ENCODE measurements at regions not wholly inside any gene's neighbourhood (a gene's known extent, or its start where the extent isn't known, plus 50 kb on each side); places are given as distances from the start of the nearest gene placed in this dataset.
A peak's percentile ranks its signal among the peaks of the same experiment; 100 is the strongest.

- no peak for ATAC-seq (replicated peaks; ENCODE audit: extremely low read depth, poor library complexity, severe bottlenecking)
- H3K4me1 Mint-ChIP-seq = no peaks in the 10 kb centered on the region
- H3K27ac Mint-ChIP-seq (ENCODE audit: low read depth) = no peak overlapping the region
- H3K9me3 Mint-ChIP-seq = no peaks in the 10 kb centered on the region
- no peaks in the 10 kb centered on the region for H3K36me3 Mint-ChIP-seq (ENCODE audit: insufficient read depth)
- H3K27me3 Mint-ChIP-seq = no peaks in the 10 kb centered on the region
- H3K4me3 Mint-ChIP-seq = no peak overlapping the region
- no peak for DNase-seq (ENCODE audit: low spot score in 2 of 2)
Observed at GRCh38 chr11:128260398-128260797, 327.0 kb downstream of the ETS1 start.

- H3K36me3 Mint-ChIP-seq (ENCODE audit: insufficient read depth) = no peaks in the 10 kb centered on the region
- no peak for DNase-seq (ENCODE audit: low spot score in 2 of 2)
- no peaks in the 10 kb centered on the region for H3K4me1 Mint-ChIP-seq
- H3K4me3 Mint-ChIP-seq = no peak overlapping the region
- ATAC-seq (replicated peaks; ENCODE audit: extremely low read depth, poor library complexity, severe bottlenecking) = no peak
- H3K27me3 Mint-ChIP-seq = no peaks in the 10 kb centered on the region
- H3K9me3 Mint-ChIP-seq = no peaks in the 10 kb centered on the region
- H3K27ac Mint-ChIP-seq (ENCODE audit: low read depth) = no peak overlapping the region
Observed at GRCh38 chr11:128259816-128260215, 327.5 kb downstream of the ETS1 start.

- H3K4me1 Mint-ChIP-seq = no peaks in the 10 kb centered on the region
- no peak for ATAC-seq (replicated peaks; ENCODE audit: extremely low read depth, poor library complexity, severe bottlenecking)
- no peaks in the 10 kb centered on the region for H3K27me3 Mint-ChIP-seq
- H3K27ac Mint-ChIP-seq (ENCODE audit: low read depth) = no peak overlapping the region
- H3K9me3 Mint-ChIP-seq = no peaks in the 10 kb centered on the region
- no peak overlapping the region for H3K4me3 Mint-ChIP-seq
- no peaks in the 10 kb centered on the region for H3K36me3 Mint-ChIP-seq (ENCODE audit: insufficient read depth)
- DNase-seq (ENCODE audit: low spot score in 2 of 2) = no peak
Observed at GRCh38 chr11:128254941-128255340, 332.4 kb downstream of the ETS1 start.

- Mint-ChIP-seq H3K9me3 (no peaks in the 10 kb centered on the region), H3K27me3 (no peaks in the 10 kb centered on the region), H3K4me1 (no peaks in the 10 kb centered on the region), H3K4me3 (no peak overlapping the region), H3K36me3 (ENCODE audit: insufficient read depth) (no peaks in the 10 kb centered on the region), H3K27ac (ENCODE audit: low read depth) (no peak overlapping the region)
- ATAC-seq (replicated peaks; ENCODE audit: extremely low read depth, poor library complexity, severe bottlenecking) (no peak), DNase-seq (ENCODE audit: low spot score in 2 of 2) (no peak)
Observed at GRCh38 chr11:128251140-128251539, 336.2 kb downstream of the ETS1 start.

- DNase-seq (ENCODE audit: low spot score in 2 of 2) (no peak), ATAC-seq (replicated peaks; ENCODE audit: extremely low read depth, poor library complexity, severe bottlenecking) (no peak)
- Mint-ChIP-seq H3K4me1 (no peaks in the 10 kb centered on the region), H3K4me3 (no peak overlapping the region), H3K27me3 (no peaks in the 10 kb centered on the region), H3K27ac (ENCODE audit: low read depth) (no peak overlapping the region), H3K9me3 (no peaks in the 10 kb centered on the region), H3K36me3 (ENCODE audit: insufficient read depth) (no peaks in the 10 kb centered on the region)
Observed at GRCh38 chr11:128250482-128250881, 336.9 kb downstream of the ETS1 start.

GRCh38 chr11:128246810-128247594 is 340.4 kb downstream of the ETS1 start:
- H3K9me3 Mint-ChIP-seq = no peaks in the 10 kb centered on the region
- H3K27ac Mint-ChIP-seq (ENCODE audit: low read depth) = no peak overlapping the region
- no peak overlapping the region for H3K4me3 Mint-ChIP-seq

GRCh38 chr11:128246364-128246801 is 341.0 kb downstream of the ETS1 start:
- Mint-ChIP-seq H3K4me3 (no peak overlapping the region), H3K4me1 (no peaks in the 10 kb centered on the region), H3K9me3 (no peaks in the 10 kb centered on the region), H3K27me3 (no peaks in the 10 kb centered on the region), H3K36me3 (ENCODE audit: insufficient read depth) (peaks cover 3% of the 10 kb centered on the region), H3K27ac (ENCODE audit: low read depth) (no peak overlapping the region)
- ATAC-seq (replicated peaks; ENCODE audit: extremely low read depth, poor library complexity, severe bottlenecking) (no peak), DNase-seq (ENCODE audit: low spot score in 2 of 2) (no peak)

More at GRCh38 chr11:128246810-128247594, 340.4 kb downstream of the ETS1 start:
- ATAC-seq (replicated peaks; ENCODE audit: extremely low read depth, poor library complexity, severe bottlenecking) (no peak), DNase-seq (ENCODE audit: low spot score in 2 of 2) (no peak)
- Mint-ChIP-seq H3K27me3 (no peaks in the 10 kb centered on the region), H3K36me3 (ENCODE audit: insufficient read depth) (peaks cover 3% of the 10 kb centered on the region), H3K4me1 (no peaks in the 10 kb centered on the region)

GRCh38 chr11:128244871-128245270 is 342.5 kb downstream of the ETS1 start:
- no peaks in the 10 kb centered on the region for H3K4me1 Mint-ChIP-seq
- peaks cover 3% of the 10 kb centered on the region for H3K36me3 Mint-ChIP-seq (ENCODE audit: insufficient read depth)
- DNase-seq (ENCODE audit: low spot score in 2 of 2) (no peak), ATAC-seq (replicated peaks; ENCODE audit: extremely low read depth, poor library complexity, severe bottlenecking) (no peak)
- H3K27ac Mint-ChIP-seq (ENCODE audit: low read depth) = no peak overlapping the region
- H3K4me3 Mint-ChIP-seq = no peak overlapping the region
- no peaks in the 10 kb centered on the region for H3K27me3 Mint-ChIP-seq
- no peaks in the 10 kb centered on the region for H3K9me3 Mint-ChIP-seq

GRCh38 chr11:128242451-128242850 is 344.9 kb downstream of the ETS1 start:
- H3K27me3 Mint-ChIP-seq = no peaks in the 10 kb centered on the region
- H3K9me3 Mint-ChIP-seq = no peaks in the 10 kb centered on the region
- no peak for DNase-seq (ENCODE audit: low spot score in 2 of 2)
- H3K4me3 Mint-ChIP-seq = no peak overlapping the region
- H3K4me1 Mint-ChIP-seq = peaks cover 17% of the 10 kb centered on the region
- no peak for ATAC-seq (replicated peaks; ENCODE audit: extremely low read depth, poor library complexity, severe bottlenecking)
- no peak overlapping the region for H3K27ac Mint-ChIP-seq (ENCODE audit: low read depth)
- H3K36me3 Mint-ChIP-seq (ENCODE audit: insufficient read depth) = peaks cover 3% of the 10 kb centered on the region

- DNase-seq (ENCODE audit: low spot score in 2 of 2) = no peak
- Mint-ChIP-seq H3K27ac (ENCODE audit: low read depth) (no peak overlapping the region), H3K4me1 (peaks cover 17% of the 10 kb centered on the region), H3K4me3 (no peak overlapping the region), H3K36me3 (ENCODE audit: insufficient read depth) (peaks cover 3% of the 10 kb centered on the region), H3K27me3 (no peaks in the 10 kb centered on the region), H3K9me3 (no peaks in the 10 kb centered on the region)
- ATAC-seq (replicated peaks; ENCODE audit: extremely low read depth, poor library complexity, severe bottlenecking) = no peak
Observed at GRCh38 chr11:128240546-128240945, 346.8 kb downstream of the ETS1 start.

- Mint-ChIP-seq H3K4me1 (peaks cover 17% of the 10 kb centered on the region), H3K36me3 (ENCODE audit: insufficient read depth) (peaks cover 3% of the 10 kb centered on the region), H3K4me3 (no peak overlapping the region), H3K27ac (ENCODE audit: low read depth) (peak overlapping the region; percentile 74), H3K27me3 (no peaks in the 10 kb centered on the region), H3K9me3 (no peaks in the 10 kb centered on the region)
- ATAC-seq (replicated peaks; ENCODE audit: extremely low read depth, poor library complexity, severe bottlenecking) = no peak
- DNase-seq (ENCODE audit: low spot score in 2 of 2) = no peak
Observed at GRCh38 chr11:128239306-128239705, 348.1 kb downstream of the ETS1 start.

GRCh38 chr11:128238521-128239265 is 348.7 kb downstream of the ETS1 start:
- H3K4me3 Mint-ChIP-seq = no peak overlapping the region
- no peaks in the 10 kb centered on the region for H3K9me3 Mint-ChIP-seq
- DNase-seq (ENCODE audit: low spot score in 2 of 2) (no peak), ATAC-seq (replicated peaks; ENCODE audit: extremely low read depth, poor library complexity, severe bottlenecking) (no peak)
- peaks cover 3% of the 10 kb centered on the region for H3K36me3 Mint-ChIP-seq (ENCODE audit: insufficient read depth)
- peaks cover 17% of the 10 kb centered on the region for H3K4me1 Mint-ChIP-seq
- H3K27me3 Mint-ChIP-seq = no peaks in the 10 kb centered on the region
- peak overlapping the region; percentile 74 for H3K27ac Mint-ChIP-seq (ENCODE audit: low read depth)
